HG03066 (cell line): ENCODE measurements at regions not wholly inside any gene's neighbourhood (a gene's known extent, or its start where the extent isn't known, plus 50 kb on each side); places are given as distances from the start of the nearest gene placed in this dataset.

ENCODE experiments used
- ATAC-seq: cut with Tn5 transposase; IDR thresholded peaks from one replicate; pipeline ENCODE4 v1.9.1; 2021; ENCODE audit warnings: low read depth; ENCODE audit not compliant: unreplicated experiment

DNA sequence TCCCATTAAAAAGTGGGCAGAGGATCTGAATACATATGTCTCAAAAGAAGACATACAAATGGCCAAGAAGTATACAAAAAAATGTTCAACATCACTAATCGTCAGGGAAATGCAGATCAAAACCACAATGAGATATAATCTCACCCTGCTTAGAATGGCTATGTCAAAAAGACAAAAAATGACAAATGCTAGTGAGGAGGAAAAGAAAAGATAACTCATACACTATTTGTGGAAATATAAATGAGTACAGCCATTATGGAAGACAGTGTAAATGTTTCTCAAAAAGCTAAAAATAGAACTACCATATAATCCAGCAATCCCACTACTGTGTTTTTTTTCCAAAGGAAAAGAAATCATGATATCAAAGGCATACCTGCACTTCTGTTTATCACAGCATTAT lies 450.7 kb downstream of the EFNA5 start:
- ATAC-seq: no peak

DNA sequence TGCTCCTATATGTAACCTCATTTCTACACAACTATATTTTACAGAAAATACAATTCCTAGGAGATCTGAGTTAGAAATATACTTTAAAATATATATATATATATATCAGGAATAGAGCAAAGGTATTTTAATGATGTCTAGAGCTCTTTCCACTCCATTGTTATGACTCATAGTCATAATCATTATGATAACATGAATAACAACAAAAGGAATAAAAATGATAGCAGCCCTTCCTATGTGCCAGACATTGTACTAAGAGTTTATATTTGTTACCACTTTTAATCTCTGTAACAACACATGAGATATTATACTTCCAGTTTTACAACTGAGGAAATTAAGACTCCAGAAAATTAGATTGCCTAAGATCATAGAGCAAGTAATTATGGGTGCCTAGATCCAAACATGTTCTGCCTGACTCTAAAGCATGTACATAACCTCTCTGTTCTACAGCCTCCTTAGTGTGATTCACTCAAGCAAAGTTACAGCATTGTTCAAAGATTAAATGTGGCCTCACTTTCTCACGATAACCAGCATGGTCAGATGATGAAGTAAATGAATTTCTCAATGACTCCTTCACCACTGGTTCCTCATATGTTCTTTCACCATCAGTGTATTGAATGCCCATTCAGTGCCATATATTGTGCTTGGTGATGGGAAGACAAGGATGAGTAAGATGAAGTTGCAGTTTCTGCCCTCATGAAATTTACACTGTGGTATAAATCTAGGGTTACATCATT lies 452.1 kb downstream of the EFNA5 start:
- ATAC-seq: no peak

- no peak for ATAC-seq
These were observed 453.0 kb downstream of the EFNA5 start for GRCh38 chr5:107217721-107218130.

DNA sequence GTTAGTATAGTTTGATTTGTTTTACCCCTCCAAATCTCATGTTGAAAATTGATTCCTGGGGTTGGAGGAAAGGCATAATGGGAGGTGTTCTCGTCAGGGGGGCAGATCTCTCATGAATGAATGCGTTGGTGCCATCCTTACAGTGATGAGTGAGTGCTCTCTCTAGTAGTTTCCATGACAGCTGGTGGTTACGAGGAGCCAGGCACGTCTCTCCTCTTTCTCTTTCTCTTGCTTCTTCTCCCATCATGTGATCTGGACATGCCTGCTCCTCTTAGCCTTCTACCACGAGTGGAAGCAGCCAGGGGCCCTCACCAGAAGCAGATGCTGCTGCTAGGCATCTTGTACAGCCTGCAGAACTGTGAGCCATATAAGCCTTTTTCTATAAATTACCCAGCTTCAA lies 454.1 kb downstream of the EFNA5 start:
- ATAC-seq: no peak

DNA sequence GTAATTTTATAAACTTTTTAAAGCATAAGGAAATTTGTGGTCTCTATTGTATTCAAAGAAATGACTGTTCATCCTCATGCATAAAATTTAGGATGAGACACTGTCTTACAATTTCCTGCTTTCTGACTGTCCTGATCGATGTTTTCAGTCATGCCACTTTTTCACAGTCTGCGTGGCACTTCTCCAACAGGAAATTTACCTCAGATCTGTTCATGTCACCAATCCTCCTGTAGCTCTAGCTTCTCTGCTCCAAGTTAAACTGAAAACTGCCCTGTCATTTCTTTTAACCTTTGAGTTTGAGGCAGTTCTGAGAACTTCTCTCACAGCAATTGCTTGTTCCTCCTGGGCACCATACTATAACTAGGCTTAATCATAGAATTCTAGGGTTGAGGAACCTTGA lies 455.1 kb downstream of the EFNA5 start:
- no peak for ATAC-seq

DNA sequence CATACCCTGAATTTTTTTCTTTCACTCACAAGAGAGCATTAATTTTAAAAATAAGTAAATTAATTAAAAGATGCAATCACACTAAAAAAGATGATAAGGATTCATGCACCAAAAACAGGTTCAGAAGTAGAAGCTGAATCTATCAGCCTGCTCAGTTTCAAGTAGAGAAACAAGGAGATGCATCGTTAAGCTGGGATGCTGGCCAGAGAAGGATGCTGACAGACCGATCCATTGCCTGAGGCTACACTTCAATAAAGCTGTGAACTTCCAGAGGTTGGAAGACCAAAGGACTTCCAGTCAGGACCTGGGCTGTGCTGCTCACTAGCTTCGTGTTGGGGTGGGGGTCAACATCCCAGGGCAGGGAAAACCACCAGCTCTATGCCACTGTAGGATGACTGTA lies 457.7 kb downstream of the EFNA5 start:
- ATAC-seq: no peak

DNA sequence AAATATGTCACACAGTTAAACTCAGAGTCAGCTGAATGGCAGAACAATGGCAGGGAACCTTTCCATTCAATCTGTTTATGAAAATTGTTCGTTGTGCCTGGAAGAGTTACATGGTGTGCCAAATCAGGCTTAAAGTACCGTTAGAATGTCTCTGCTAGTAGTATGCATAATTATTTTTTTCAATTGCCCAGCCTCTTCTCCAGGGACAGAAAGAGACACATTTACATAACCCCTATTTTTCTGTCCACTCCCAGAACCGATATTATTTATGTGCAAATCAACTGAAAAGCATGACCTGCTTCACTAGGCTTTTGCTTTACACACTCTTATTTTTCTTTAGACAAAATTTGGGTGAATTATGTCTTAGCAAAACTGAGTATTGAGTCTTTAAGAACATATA lies 459.1 kb downstream of the EFNA5 start:
- ATAC-seq: no peak

- ATAC-seq: no peak
These were observed 461.9 kb downstream of the EFNA5 start for GRCh38 chr5:107208867-107209266.

GRCh38 chr5:107204413-107204812 lies 466.3 kb downstream of the EFNA5 start:
- no peak for ATAC-seq

GRCh38 chr5:107203243-107203642 lies 467.5 kb downstream of the EFNA5 start:
- ATAC-seq: no peak

- ATAC-seq: no peak
These were observed 471.0 kb downstream of the EFNA5 start for GRCh38 chr5:107199756-107200155.

DNA sequence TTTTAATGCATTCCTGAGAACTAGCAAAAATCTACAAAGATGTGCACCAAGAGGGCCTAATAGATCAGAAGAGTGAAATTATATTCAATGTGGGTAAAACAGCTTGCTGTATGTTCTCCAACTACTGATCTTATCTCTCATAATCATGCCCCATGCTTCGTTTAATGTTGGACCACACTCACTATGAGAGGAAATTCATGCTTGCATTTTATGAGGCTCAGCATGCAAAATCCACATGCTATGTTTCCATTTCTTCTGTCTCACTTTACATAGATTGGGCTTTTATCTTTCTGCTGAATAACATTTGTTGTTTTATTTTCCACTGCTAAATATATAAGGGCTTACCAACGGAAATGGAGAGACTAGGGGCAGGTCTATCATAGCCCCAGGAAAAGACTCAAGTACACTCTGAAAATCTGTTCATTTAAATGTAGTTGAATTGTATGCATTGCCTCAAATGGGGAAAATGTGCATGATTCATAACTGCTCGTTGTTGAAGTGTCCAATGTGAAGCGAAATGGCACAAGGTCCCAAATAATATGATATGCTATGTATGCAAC lies 474.2 kb downstream of the EFNA5 start:
- no peak for ATAC-seq

DNA sequence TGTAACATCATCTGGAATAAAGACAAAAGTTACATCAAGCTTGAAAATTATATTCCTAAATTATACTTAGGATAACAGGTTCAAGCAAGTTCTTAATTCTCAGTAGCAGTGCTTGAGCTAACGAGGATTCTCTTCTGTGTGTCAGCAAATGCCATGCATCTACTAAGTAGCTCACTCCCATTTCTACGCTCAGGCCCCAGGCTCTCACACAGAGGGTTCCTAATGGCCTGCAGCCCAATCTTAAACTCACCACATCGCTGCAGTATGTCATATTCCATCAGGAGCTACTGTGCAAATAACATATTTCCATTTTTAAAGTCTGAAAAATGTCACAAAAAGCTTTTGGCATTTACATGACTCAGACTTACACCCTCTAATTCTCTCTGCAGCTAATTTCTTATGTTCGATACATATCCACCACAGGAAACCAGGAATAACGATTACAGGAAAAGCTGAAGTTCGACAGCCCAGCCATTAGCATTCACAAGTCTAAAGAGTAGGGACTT lies 474.8 kb downstream of the EFNA5 start:
- no peak for ATAC-seq

DNA sequence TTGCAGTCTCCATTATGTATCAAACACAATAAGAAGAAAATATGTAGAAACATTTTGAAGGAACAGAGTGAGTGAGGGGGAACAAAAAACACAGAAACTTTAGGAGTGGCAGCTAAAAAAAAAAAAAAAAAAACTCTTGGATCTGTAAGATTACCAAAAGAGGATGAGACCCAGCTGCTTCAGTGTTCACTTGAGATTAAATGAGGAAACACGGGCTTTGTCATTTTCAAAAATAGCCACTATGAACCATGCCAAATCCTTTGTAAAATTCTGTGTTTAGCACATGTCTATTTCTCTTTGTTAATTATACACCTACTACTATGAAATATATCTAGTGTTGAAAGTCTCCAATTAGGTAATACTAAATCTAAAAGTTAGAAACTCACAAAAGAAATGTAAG lies 485.9 kb downstream of the EFNA5 start:
- ATAC-seq: no peak

GRCh38 chr5:107184066-107184465 lies 486.7 kb downstream of the EFNA5 start:
- ATAC-seq: no peak

DNA sequence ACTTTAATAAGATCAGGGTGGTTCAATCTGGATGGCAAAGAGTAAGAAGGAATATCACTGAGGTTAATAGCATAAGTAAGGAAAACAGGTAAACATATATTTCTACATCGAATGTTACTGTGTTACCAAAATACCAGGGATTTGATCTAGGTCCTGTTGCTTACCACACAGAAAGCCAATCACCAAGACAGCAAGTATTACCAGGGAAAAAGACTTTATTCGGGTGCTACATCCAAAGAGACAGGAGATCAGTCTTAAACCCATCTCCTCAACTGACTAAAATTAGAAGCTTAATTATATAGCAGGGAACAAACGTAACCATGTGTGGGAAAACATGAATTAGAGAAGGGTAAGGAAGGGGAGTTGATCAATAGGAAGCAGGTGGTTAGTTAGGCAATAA lies 500.1 kb downstream of the EFNA5 start:
- no peak for ATAC-seq

GRCh38 chr5:107169867-107170266 lies 500.9 kb downstream of the EFNA5 start:
- ATAC-seq: no peak

DNA sequence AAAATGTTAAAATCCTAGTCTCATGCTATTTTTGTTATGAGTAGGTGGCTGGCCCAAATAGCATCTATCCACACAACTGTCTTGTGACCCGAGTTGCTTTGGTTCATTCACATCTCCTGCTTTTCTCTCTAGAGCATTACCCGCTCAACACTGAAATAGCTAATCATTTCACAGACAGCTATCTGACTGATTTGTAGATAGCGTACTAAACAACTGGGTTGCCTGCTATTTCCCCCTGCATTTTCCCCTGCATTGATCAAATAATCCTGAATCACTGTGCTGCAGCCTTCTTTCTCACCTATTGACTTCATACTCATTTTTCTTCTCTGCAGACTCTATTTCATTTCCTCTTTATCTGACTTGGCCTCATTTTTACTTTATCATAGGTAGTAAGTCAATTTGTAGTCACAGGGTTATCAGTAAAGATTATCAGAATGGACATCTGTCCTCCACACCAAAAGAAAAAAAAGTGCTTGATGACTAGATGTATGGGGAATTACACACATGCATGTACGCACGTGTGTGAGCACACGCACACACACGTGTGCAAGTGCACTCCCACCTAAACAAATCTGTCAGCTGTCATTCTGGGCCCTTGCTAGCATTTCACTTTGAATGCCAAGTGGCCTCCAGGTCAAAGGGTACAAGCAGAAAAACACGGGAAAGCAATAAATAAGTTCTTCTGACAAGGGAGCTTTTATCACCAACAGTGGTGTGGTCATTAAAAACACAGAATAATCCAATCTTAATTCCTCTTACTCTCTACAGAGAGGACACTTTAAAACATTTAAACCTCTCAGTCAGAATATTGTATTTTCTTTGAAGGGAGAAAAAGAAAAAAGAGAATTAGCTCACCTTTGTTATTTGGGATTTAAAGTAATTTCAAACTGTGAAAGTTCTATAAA lies 501.6 kb downstream of the EFNA5 start:
- no peak for ATAC-seq

DNA sequence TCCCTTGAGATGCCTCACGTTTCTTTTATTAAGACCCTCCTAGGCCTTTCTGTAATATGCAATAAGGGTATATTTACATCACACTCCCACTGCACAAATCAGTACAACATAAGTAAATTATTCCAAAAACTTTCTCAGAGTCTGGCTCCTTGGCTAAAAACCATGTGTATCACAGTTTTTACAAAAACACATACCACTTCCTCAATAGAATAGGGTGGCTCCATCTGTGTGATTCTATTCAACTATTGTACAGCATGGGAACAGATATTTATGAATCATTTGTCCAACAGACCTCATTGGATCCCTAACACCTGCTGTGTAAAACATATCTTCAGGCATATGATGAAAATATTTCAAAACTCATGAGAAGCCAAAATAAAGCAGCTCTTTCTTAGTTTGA lies 502.7 kb downstream of the EFNA5 start:
- ATAC-seq: no peak

GRCh38 chr5:107165296-107165695 lies 505.4 kb downstream of the EFNA5 start:
- ATAC-seq: no peak

DNA sequence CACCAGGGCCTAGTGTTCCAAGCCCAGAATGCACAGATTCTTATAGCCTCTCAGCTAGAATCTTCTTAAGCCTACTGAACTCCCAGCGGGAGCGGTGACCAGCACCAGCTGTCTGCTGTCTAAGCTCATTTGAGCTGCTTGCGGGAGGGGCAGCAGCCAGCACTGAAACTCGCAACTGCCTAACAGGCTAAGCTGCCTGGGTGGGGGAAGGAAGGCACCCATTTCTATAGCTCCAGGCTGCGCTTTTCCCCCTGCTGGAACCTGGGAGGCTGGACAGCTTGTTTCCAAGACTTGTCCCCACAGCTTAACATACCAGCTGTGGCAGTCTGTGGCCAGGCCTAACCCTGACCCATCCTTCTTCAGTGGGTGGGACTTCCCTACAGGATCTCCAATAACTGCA lies 512.9 kb downstream of the EFNA5 start:
- ATAC-seq: no peak
